Retinal pigment epithelial cell (primary cell): ENCODE measurements at regions not wholly inside any gene's neighbourhood (a gene's known extent, or its start where the extent isn't known, plus 50 kb on each side); places are given as distances from the start of the nearest gene placed in this dataset.
"Not testable (repeated sequence)": the region's sequence is repeated elsewhere in the genome, so short reads cannot be mapped to it uniquely, and the experiment has no call there.

Experiments
- DNase-seq: peaks from one replicate; pipeline ENCODE4 v3.0.0-alpha.2; 2010; ENCODE audit warnings: low read depth
- H3K4me3 ChIP-seq: 2 replicates; pipeline ENCODE4 v1.5.1; 2011; ENCODE audit warnings: mild to moderate bottlenecking, low read length, control low read depth, moderate library complexity
- TF ChIP-seq, protein P1 (sequence below): conservative IDR thresholded peaks from 2 replicates; pipeline ENCODE4 v1.5.1; 2011; ENCODE audit warnings: low read depth, low read length, control low read depth, inconsistent platforms

DNA sequence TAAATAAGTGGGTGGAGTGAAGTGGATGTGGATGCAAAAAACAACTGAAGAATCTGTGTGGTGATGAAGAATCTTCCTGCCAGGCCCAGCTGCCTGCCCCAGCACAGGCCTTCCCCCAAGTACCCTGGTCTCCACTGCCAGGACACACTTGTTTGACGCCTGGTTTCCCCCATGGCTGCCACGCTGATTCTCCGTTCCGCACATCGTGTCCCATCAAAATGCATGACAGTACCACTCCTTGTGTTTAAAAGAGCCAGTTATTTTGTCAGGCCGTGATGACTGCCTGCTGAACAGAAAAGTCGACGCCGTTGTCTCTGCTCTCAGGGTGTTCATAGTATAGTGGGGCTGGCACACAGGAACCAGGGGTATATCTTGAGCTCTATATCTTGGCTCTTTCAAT, 50.3 kb upstream of the KYNU start:
- TF ChIP-seq, protein P1, sequence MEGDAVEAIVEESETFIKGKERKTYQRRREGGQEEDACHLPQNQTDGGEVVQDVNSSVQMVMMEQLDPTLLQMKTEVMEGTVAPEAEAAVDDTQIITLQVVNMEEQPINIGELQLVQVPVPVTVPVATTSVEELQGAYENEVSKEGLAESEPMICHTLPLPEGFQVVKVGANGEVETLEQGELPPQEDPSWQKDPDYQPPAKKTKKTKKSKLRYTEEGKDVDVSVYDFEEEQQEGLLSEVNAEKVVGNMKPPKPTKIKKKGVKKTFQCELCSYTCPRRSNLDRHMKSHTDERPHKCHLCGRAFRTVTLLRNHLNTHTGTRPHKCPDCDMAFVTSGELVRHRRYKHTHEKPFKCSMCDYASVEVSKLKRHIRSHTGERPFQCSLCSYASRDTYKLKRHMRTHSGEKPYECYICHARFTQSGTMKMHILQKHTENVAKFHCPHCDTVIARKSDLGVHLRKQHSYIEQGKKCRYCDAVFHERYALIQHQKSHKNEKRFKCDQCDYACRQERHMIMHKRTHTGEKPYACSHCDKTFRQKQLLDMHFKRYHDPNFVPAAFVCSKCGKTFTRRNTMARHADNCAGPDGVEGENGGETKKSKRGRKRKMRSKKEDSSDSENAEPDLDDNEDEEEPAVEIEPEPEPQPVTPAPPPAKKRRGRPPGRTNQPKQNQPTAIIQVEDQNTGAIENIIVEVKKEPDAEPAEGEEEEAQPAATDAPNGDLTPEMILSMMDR, result no peak

DNA sequence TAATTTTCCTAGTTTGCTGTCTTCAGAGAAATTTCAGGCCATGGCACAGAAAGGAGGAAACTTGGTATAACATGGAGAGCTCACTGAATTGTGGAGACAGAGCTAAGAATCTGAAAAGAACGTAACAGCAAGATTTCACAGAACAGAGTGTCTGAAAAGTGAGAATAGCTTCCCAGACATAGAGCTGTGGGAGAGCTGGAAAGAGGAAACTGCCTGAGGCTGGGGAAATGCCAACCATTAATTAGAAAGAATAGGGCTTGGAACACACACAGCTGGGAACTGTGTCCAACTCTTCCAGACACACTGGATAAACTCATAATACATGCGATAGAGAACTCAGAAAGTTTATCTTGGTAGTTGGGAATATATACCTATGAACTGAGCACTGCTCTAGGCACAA, 51.6 kb upstream of the KYNU start:
- no peak for DNase-seq
- no peak overlapping the region for H3K4me3 ChIP-seq
- TF ChIP-seq, protein P1, result no peak

More for the DNA sequence above, 50.3 kb upstream of the KYNU start:
- DNase-seq, result no peak
- no peak overlapping the region for H3K4me3 ChIP-seq

DNA sequence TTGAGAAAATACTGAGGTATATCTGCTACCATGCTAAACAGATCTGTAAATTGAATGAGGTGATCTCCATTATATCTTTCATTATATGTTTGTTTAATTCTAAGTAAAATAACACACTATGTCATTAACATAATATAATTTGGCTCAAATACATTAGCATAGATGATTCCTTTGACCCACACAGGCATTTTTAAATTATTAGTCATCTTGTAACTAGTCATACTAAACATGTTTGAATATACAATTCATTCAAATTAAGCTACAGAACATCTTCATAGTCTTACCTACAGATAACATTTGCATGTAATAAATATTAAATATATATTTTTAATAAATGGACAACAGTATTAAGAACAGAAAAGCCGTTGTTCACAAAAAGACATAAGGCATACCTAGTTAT, 52.7 kb upstream of the KYNU start:
- TF ChIP-seq, protein P1, result no peak
- no peak overlapping the region for H3K4me3 ChIP-seq
- DNase-seq, result no peak

DNA sequence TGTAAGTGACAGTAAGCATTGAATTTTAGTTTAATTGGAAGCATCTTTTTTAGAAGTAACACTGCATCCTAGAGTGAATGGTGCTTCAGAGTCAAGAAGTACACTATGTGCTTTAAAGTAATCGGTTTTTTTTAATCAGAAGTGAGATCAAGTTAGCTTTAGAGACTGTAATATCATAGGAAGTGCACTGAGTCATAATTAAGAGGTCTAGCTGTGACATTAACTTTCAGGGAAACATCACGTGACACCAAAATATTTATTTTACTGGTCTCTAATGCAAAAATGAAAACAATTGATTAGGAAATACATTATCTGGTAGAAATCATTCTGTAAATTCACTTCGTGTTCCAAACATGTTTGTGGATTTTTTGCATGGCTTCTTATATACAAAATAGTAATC, 55.3 kb upstream of the KYNU start:
- DNase-seq, result no peak
- TF ChIP-seq, protein P1, result no peak
- H3K4me3 ChIP-seq, result no peak overlapping the region

DNA sequence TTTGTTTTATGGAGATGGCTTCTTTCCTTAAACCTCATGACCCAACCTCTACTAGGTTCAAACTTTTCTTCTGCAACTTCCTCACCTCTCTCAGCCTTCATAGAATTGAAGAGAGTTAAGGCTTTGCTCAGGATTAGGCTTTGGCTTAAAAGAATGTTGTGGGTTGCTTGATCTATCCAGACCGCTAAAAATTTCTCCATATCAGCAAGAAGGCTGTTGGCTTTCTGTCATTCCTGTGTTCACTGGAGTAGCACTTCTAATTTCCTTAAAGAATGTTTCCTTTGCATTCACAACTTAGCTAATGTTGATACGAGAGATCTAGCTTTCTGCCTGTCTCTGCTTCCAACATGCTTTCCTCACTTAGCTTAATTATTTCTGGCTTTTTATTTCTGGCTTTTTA, 58.1 kb upstream of the KYNU start:
- DNase-seq, result peak; percentile 55
- no peak overlapping the region for H3K4me3 ChIP-seq
- TF ChIP-seq, protein P1, result no peak

DNA sequence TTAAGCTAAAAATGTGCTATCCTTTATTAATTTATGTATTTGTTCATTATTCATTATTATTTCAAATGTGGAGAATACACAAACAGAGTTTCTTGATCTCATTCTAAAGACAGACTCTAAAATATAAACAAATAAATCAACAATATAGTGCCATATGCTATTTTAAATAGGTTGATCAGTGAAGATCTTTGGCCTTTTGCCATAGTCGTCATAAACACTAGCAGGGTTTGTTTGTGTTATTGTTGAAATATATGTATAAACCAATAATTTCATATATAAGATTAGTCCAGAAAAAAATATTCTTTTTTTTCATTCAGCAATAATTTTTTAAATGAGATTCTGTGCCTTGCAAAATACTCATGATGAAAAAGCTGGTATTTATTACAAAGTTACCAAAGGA, 62.1 kb upstream of the KYNU start:
- TF ChIP-seq, protein P1, result no peak
- DNase-seq, result no peak
- no peak overlapping the region for H3K4me3 ChIP-seq

DNA sequence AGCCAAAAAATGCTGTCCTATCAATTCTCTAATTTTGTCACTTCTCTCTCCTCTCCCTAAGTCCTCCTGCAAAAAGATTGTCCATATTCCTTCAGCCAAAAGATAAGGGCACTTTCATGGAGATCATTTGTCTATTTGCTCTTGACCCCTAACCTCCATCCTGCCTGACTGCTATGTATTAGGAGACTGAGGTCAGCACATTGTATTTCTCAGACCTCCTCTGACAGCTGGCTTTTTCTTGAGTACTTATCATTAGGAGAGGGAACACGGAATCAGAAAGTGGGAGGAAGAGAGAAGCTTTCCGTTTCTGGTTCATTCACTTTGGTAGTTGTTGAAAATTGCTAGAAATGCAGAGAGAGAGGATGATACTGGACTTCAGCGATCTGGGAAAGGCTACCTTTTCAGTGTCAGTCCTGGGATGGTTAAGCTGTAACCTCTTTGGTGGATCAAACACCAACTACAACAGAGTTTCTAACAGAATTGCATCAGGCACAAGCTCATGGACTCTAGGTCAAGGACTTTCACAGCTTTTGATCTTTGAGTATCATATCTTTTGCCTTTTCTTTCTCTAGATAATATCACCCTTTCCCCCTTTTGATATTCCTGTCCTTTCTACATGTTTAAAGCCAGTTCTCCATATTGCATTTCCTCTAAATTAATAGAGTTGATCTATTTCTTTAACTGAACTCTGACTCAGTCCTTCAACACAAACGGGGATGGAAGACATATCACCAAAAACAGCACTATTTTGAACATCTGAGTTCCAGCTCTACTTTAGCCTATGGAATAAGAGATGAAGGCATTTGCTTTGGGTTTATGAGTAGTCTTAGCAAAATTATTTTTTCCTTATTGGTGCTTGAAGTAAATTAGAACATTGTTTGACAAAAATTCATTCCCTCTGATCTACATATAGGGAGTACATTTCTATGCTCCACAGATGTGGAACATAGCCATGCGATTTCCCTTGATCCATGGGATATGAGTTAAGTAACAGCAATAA, 63.3 kb upstream of the KYNU start:
- TF ChIP-seq, protein P1, result no peak
- DNase-seq, result no peak
- H3K4me3 ChIP-seq, result no peak overlapping the region

DNA sequence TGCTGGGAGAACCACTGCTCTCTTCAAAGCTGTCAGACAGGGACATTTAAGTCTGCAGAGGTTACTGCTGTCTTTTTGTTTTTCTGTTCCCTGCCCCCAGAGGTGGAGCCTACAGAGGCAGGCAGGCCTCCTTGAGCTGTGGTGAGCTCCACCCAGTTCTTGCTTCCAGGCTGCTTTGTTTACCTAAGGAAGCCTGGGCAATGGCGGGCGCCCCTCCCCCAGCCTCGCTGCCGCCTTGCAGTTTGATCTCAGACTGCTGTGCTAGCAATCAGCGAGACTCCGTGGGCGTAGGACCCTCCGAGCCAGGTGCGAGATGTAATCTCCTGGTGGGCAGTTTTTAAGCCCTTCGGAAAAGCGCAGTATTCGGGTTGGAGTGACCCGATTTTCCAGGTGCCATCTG, 65.8 kb upstream of the KYNU start:
- not testable (repeated sequence) for DNase-seq, H3K4me3 ChIP-seq
